ENCODE measurements at regions not wholly inside any gene's neighbourhood (a gene's known extent, or its start where the extent isn't known, plus 50 kb on each side); places are given as distances from the start of the nearest gene placed in this dataset.
"Not testable (repeated sequence)": the region's sequence is repeated elsewhere in the genome, so short reads cannot be mapped to it uniquely, and the experiment has no call there.

DNA sequence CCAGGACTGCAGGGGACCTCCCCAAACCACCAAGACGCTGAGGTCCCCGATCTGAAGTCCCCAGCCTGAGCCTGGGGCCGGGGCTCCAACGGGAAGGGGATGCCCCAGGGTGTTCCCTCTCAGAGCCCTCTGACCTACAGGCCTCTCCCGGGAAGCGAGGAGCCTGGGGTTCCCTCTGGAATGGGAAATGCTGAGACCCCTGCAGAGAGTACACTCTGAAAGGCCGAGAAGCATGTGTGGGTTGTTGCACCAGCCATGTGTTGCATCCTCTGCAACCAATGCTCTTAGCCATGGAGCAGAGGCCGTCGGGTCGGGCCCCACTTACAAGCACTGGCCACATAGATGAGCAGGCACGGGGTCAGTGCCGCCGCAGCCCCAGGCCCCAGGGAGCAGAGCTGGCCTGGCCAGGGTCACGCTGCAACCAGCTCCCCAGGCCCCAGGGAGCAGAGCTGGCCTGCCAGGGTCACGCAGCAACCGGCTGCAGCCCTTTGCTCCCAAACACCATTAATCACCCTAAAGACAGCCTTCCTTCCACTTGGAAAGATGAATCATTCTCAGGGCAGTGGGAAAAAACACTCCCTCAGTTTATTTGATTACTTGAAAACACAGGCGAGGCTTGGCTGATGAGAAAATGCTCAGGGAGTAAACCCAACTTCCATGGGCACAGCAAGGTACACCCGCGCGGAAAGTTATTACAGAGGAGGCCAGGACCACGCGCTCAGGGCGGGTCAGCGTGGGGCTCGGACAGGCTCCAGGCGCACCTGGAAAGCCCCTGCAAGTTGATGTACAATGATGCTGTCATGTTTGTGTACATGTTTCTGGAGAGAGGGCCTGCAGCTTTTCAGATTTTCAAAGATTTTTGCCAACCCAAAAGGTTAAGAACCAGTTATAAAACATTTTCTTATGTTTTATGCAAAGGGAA is 78.0 kb upstream of the AFDN start:
- H3K4me3 ChIP-seq (ENCODE audit: low read depth, low read length), result no peak overlapping the region
- peaks cover 2% of the 10 kb centered on the region for H3K9me3 ChIP-seq (ENCODE audit: control insufficient read depth, low read length)
- H3K27ac ChIP-seq, result no peak overlapping the region
- H3K9ac ChIP-seq, result no peak overlapping the region
- no peak for TF ChIP-seq CTCF (IDR thresholded peaks at IDR 0.05)
- H3K4me1 ChIP-seq, result peaks cover 2% of the 10 kb centered on the region
- H3K79me2 ChIP-seq, result no peaks in the 10 kb centered on the region
- H2AFZ ChIP-seq, result no peak overlapping the region
- H3K4me2 ChIP-seq (ENCODE audit: low read length), result no peak overlapping the region
- no peaks in the 10 kb centered on the region for H3K36me3 ChIP-seq (ENCODE audit: control insufficient read depth, insufficient read depth, low read length)
- H3K27me3 ChIP-seq (ENCODE audit: control insufficient read depth, insufficient read depth, low read length), result no peaks in the 10 kb centered on the region

DNA sequence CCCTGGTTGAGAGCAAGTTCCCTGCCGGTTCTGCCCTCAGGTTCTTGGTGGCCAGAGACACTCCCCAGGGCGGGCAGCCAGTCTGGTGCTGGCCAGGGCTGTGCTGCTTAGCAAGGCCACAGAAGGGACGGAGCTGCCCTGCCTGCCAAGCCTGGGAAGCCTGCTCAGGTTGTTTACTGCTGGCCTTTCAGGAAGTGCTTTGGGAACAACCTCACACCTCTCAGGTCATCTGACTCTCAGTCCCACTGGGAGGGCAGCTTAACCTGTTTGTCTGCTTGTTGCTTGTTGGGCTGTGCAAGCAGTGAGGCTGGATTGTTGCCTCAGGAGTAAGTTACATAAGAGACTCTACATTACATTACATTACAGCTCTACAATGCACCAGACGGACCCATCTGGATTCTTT is 75.8 kb upstream of the AFDN start:
- Histone ChIP-seq H3K4me2 (ENCODE audit: low read length) (peak overlapping the region; percentile 31), H3K4me3 (ENCODE audit: low read depth, low read length) (no peak overlapping the region), H3K27ac (no peak overlapping the region), H2AFZ (peak overlapping the region; percentile 45), H3K79me2 (no peaks in the 10 kb centered on the region), H3K9me3 (ENCODE audit: control insufficient read depth, low read length) (no peaks in the 10 kb centered on the region), H3K9ac (no peak overlapping the region), H3K36me3 (ENCODE audit: control insufficient read depth, insufficient read depth, low read length) (no peaks in the 10 kb centered on the region), H3K27me3 (ENCODE audit: control insufficient read depth, insufficient read depth, low read length) (no peaks in the 10 kb centered on the region), H3K4me1 (peaks cover 2% of the 10 kb centered on the region)
- no peak for TF ChIP-seq CTCF (IDR thresholded peaks at IDR 0.05)

GRCh38 chr6:167751579-167752115 is 75.1 kb upstream of the AFDN start:
- H3K4me3 ChIP-seq (ENCODE audit: low read depth, low read length), result no peak overlapping the region
- no peaks in the 10 kb centered on the region for H3K9me3 ChIP-seq (ENCODE audit: control insufficient read depth, low read length)

GRCh38 chr6:167753281-167753680 is 73.4 kb upstream of the AFDN start:
- not testable (repeated sequence) for H3K36me3 ChIP-seq (ENCODE audit: control insufficient read depth, insufficient read depth, low read length); H3K9me3 ChIP-seq (ENCODE audit: control insufficient read depth, low read length); H3K4me3 ChIP-seq (ENCODE audit: low read depth, low read length); H3K79me2 ChIP-seq; H3K27me3 ChIP-seq (ENCODE audit: control insufficient read depth, insufficient read depth, low read length); H3K9ac ChIP-seq; H3K27ac ChIP-seq; H3K4me2 ChIP-seq (ENCODE audit: low read length); H2AFZ ChIP-seq; H3K4me1 ChIP-seq

More at GRCh38 chr6:167751579-167752115, 75.1 kb upstream of the AFDN start:
- H3K79me2 ChIP-seq, result no peaks in the 10 kb centered on the region
- no peaks in the 10 kb centered on the region for H3K36me3 ChIP-seq (ENCODE audit: control insufficient read depth, insufficient read depth, low read length)
- no peak for TF ChIP-seq CTCF (IDR thresholded peaks at IDR 0.05)
- no peak overlapping the region for H3K9ac ChIP-seq
- H2AFZ ChIP-seq, result no peak overlapping the region
- no peak overlapping the region for H3K27ac ChIP-seq
- H3K4me1 ChIP-seq, result peaks cover 2% of the 10 kb centered on the region
- H3K27me3 ChIP-seq (ENCODE audit: control insufficient read depth, insufficient read depth, low read length), result no peaks in the 10 kb centered on the region
- H3K4me2 ChIP-seq (ENCODE audit: low read length), result no peak overlapping the region

GRCh38 chr6:167754691-167755090 is 72.0 kb upstream of the AFDN start:
- Histone ChIP-seq H3K4me3 (ENCODE audit: low read depth, low read length) (no peak overlapping the region), H3K79me2 (no peaks in the 10 kb centered on the region), H3K36me3 (ENCODE audit: control insufficient read depth, insufficient read depth, low read length) (no peaks in the 10 kb centered on the region), H3K4me2 (ENCODE audit: low read length) (no peak overlapping the region), H3K9ac (no peak overlapping the region), H3K27ac (no peak overlapping the region), H3K9me3 (ENCODE audit: control insufficient read depth, low read length) (no peaks in the 10 kb centered on the region), H3K4me1 (peaks cover 2% of the 10 kb centered on the region), H3K27me3 (ENCODE audit: control insufficient read depth, insufficient read depth, low read length) (no peaks in the 10 kb centered on the region), H2AFZ (no peak overlapping the region)
- TF ChIP-seq CTCF (IDR thresholded peaks at IDR 0.05), result no peak
